Lower lobe of right lung (tissue), 2 donors: ENCODE measurements at regions not wholly inside any gene's neighbourhood (a gene's known extent, or its start where the extent isn't known, plus 50 kb on each side); places are given as distances from the start of the nearest gene placed in this dataset.

Source experiments
- ATAC-seq, 2 donors: fragments of 200-7000 bp; cut with Tn5 transposase; one replicate each; pipeline ENCODE4 v1.9.1; 2020 to 2022; ENCODE audit warnings: mild to moderate bottlenecking in 2 of 2, moderate library complexity in 2 of 2
- DNase-seq: peaks from one replicate; pipeline ENCODE4 v3.0.0-alpha.2; 2020
- H3K27ac ChIP-seq: fragments of 200-600 bp; one replicate; pipeline ENCODE4 v1.8.0; 2022
- H3K27me3 ChIP-seq: fragments of 200-600 bp; one replicate; pipeline ENCODE4 v1.8.0; 2022; ENCODE audit warnings: low read depth
- H3K36me3 ChIP-seq: fragments of 200-600 bp; one replicate; pipeline ENCODE4 v1.8.0; 2022; ENCODE audit warnings: mild to moderate bottlenecking
- H3K4me1 ChIP-seq: fragments of 200-600 bp; one replicate; pipeline ENCODE4 v1.8.0; 2022
- H3K4me3 ChIP-seq: fragments of 200-600 bp; one replicate; pipeline ENCODE4 v1.8.0; 2022; ENCODE audit warnings: mild to moderate bottlenecking
- H3K9me3 ChIP-seq: fragments of 200-600 bp; one replicate; pipeline ENCODE4 v1.8.0; 2022
- CTCF ChIP-seq: fragments of 200-600 bp; IDR thresholded peaks from one replicate; pipeline ENCODE4 v1.8.0; 2022; ENCODE audit warnings: antibody characterized with exemption, mild to moderate bottlenecking
- intact Hi-C: fragments of 100-400 bp; cut with DNase I; formaldehyde crosslinking; loops from one replicate; pipeline ENCODE4 v1.11.0; 2022
- donor health status: DM: no; HTN: yes; CAD: no; lungs with severe emphysema.

- no peak for TF ChIP-seq CTCF
- ATAC-seq (no peak), DNase-seq (no peak)
- H3K27ac ChIP-seq: no peak overlapping the region
- no peaks in the 10 kb centered on the region for H3K27me3 ChIP-seq
- H3K4me1 ChIP-seq: no peaks in the 10 kb centered on the region
- no peaks in the 10 kb centered on the region for H3K36me3 ChIP-seq
- peaks cover 11% of the 10 kb centered on the region for H3K9me3 ChIP-seq
- H3K4me3 ChIP-seq: no peak overlapping the region
- intact Hi-C loops: no loop called here
Measured at GRCh38 chr2:136479696-136480095, 285.6 kb upstream of the THSD7B start.

GRCh38 chr2:136468799-136469369 lies 296.5 kb upstream of the THSD7B start:
- no peak overlapping the region for H3K27ac ChIP-seq
- no peaks in the 10 kb centered on the region for H3K36me3 ChIP-seq
- no peaks in the 10 kb centered on the region for H3K9me3 ChIP-seq
- TF ChIP-seq CTCF: no peak
- intact Hi-C loops: no loop called here
- DNase-seq (no peak), ATAC-seq (no peak)
- H3K27me3 ChIP-seq: peaks cover 4% of the 10 kb centered on the region
- H3K4me3 ChIP-seq: no peak overlapping the region
- no peaks in the 10 kb centered on the region for H3K4me1 ChIP-seq

- no peak for TF ChIP-seq CTCF
- Histone ChIP-seq H3K36me3 (no peaks in the 10 kb centered on the region), H3K9me3 (no peaks in the 10 kb centered on the region), H3K4me1 (no peaks in the 10 kb centered on the region), H3K27ac (no peak overlapping the region), H3K4me3 (no peak overlapping the region), H3K27me3 (no peaks in the 10 kb centered on the region)
- DNase-seq (no peak), ATAC-seq (no peak)
- intact Hi-C loops: no loop called here
Measured at GRCh38 chr2:136452528-136452927, 312.8 kb upstream of the THSD7B start.

- intact Hi-C loops: no loop called here
- Histone ChIP-seq H3K9me3 (no peaks in the 10 kb centered on the region), H3K4me3 (no peak overlapping the region), H3K27me3 (no peaks in the 10 kb centered on the region), H3K36me3 (no peaks in the 10 kb centered on the region), H3K4me1 (no peaks in the 10 kb centered on the region), H3K27ac (no peak overlapping the region)
- DNase-seq (no peak), ATAC-seq (no peak)
- no peak for TF ChIP-seq CTCF
Measured at GRCh38 chr2:136448986-136449780, 316.2 kb upstream of the THSD7B start.

- Histone ChIP-seq H3K27ac (no peak overlapping the region), H3K4me3 (no peak overlapping the region), H3K9me3 (no peaks in the 10 kb centered on the region), H3K4me1 (no peaks in the 10 kb centered on the region), H3K36me3 (no peaks in the 10 kb centered on the region), H3K27me3 (no peaks in the 10 kb centered on the region)
- no peak for DNase-seq
- ATAC-seq: no peak
- intact Hi-C loops: no loop called here
- TF ChIP-seq CTCF: no peak
Measured at GRCh38 chr2:136448432-136448831, 316.9 kb upstream of the THSD7B start.
